ENCODE measurements at regions not wholly inside any gene's neighbourhood (a gene's known extent, or its start where the extent isn't known, plus 50 kb on each side); places are given as distances from the start of the nearest gene placed in this dataset.

DNA sequence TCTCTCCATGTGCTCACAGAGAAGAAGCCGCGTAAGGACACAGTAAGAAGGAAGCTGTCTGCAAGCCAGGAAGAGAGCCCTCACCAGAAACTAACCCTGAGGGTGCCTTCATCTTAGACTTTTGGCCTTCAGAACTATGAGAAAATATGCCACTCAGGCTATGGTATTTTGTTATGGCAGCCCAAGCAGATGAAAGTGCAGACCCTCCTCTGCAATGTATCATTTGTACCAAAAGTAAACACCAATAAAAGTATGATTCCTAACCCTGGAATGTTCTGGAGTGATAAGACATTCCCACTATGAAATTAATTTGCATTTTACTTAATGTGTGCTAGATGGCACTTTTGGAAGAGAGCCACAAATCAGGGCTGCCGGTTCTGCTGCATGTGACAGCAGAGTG is 594.3 kb downstream of the UTRN start:
- DNase-seq (ENCODE audit: low read depth, low spot score): no peak

DNA sequence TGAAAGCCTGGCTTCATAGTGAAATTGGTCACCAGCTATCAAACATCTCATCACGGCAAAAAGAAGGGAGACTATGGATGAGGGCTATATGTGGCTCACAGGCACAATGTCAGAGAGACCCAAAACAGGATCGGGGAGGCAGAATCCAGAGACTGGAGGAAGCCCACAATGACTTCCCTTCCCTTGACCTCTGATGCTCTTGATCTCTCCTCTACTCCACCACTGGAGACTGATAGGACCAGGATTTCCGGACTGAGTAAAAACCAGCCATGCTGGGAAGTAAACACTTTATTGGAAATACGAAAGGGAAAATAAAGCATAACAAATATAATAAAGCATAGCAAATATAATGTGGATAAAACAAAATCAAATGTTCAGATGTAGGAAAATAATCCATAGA is 597.3 kb downstream of the UTRN start:
- no peak for DNase-seq (ENCODE audit: low read depth, low spot score)

DNA sequence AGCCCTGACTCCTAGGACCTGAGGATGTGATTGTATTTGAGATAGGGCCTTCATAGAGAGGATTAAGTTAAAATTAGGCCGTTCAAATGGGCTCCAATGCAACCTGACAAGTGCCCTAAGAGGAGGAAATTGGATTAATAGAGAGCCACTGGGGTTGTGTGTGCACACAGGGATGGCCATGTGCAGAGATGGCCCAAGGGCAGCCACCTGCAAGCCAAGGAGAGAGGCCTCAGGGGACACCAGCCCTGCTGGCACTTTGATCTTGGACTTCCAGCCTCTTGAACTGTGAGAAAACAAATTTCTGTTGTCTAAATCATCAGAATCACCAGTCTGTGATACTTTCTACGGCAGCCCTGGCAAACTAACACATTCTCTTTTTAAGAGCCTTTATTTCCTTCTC is 598.8 kb downstream of the UTRN start:
- no peak for DNase-seq (ENCODE audit: low read depth, low spot score)

DNA sequence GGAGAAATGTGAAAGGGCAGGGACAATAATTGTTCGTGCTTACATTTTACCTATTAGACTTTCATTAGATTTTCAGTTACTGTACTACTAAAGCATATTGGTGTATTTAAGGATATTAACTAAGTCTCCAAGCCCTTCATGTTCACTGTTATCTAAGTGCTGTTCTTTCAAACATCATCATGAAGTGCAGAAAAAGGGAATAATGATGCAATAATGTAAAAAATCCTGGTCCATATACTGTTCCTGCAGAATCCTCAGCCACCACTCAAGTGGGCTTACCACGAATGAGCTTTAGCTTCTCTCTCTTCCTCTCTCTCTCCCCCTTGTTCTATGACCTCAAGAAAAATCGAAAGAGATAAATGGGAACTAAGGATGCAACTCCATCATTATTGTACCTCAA is 600.7 kb downstream of the UTRN start:
- DNase-seq (ENCODE audit: low read depth, low spot score): no peak

DNA sequence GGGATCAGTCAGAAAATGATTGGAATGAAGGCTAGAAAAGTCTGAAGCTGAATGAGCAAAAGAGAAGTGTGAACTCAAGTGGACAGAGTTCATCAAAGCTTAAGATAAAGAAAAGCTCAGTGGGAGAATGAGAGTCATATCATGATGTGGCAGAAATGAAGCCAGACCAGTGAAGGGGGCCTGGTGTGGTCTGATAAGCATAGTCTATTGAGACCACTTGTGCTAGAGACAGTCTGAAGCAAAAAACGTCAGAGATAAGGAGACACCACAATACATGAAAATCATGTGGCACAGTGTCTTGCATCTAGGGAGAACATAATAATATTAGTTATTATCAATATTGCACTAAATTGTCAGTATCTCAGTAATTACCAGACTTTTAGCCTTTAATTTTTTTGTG is 601.5 kb downstream of the UTRN start:
- no peak for DNase-seq (ENCODE audit: low read depth, low spot score)

DNA sequence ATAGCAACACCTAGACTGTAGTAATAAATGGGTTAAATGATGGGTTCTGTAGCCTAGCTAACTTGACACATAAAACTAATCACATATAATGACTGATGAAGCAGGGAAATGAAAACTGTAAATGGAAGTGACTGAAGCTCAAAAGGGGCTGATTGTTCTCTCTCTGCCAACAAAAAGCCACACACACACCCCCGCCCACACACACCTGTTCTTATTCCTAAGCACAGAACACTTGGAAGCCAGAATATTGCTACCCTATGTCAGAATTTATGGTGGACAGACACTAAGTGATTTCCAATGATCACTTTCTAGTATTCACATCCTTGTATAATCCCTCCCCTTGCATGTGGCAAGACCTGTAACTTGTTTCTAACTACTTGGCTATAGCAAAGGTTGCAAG is 603.5 kb downstream of the UTRN start:
- DNase-seq (ENCODE audit: low read depth, low spot score): no peak

DNA sequence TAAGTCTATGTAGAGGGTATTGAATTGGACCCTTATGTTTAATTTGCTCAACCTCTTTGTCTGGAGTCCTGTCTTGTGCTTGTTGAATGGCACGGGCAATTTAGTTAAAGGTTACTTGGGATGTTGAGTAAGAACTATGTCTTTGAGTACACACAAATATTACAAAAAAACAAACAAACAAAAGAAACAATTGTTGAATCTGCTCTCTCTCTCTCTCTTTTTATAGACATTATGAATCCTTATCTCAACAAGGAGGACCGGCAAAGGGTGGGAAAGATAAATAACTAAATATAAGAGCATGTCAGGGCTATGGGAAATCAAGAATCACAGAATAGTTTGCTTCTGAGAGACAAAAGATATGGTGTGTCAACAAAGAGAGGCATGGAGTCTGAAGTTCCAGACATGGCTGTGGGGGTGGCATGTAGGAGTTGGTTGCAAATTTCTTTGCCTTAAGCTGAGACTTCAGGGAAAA is 608.6 kb downstream of the UTRN start:
- DNase-seq (ENCODE audit: low read depth, low spot score): no peak

DNA sequence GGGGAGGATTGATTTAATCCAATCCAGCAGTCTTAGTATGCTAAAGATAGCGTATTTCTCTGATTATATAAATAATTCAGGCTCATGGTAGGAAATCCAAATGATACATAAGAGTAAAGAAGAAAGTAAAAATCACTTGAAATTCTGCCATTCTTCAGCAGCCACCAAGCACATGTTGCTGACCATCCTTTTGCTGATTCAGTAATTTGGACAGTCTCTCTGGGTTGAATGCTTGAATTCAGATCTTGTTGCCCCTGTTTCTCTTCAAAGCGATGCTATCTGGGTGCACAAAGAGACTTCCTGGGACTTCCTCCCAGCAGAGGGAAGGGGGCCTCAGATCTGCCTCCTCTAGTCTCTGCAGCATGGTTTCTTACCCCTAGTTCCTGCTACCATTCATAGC is 609.1 kb downstream of the UTRN start:
- DNase-seq (ENCODE audit: low read depth, low spot score): no peak

DNA sequence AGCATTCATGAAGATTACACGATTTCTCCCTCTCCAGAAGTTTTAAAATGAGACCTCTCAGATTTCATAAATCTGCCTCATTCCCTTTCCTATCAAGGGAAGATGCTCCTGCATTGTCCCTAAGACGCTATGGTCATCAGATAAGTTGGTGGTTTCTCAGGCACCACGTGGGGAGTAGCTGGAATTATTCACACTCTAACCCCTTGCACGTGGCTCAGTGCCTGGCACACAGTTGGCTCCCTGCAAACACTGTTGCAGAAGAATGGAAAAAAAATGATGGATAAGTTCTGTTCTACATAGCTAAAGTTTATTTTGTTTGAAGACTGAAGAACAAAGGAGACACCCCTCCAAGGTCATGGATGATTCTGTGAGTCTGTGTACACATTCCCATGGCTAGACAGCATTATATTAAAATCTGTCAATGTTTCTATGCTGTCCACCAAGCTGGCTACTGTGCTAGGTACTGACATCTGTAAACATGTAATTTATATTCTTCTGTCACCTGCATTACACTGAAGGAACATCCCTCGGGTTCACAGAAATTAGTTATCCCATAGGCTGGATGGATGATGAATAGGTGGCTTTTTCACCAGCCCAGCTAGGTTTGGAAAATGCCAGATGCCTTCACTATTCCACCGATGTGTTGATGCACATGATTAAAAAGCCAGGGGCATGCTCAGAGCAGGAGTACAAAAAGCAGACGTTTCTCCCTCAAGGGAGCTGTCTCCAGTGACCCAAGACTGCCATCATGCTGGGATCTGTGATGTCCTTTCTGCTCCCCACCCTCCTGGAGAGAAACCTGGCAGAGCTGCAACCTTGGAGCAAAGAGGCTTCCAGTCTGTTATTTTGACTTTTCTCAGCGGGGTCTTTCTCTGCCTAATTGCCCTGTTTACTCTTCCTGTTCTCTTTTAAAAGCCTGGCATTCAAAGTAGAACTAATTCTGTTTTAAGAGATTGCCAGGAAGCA is 610.5 kb downstream of the UTRN start:
- no peak for DNase-seq (ENCODE audit: low read depth, low spot score)

DNA sequence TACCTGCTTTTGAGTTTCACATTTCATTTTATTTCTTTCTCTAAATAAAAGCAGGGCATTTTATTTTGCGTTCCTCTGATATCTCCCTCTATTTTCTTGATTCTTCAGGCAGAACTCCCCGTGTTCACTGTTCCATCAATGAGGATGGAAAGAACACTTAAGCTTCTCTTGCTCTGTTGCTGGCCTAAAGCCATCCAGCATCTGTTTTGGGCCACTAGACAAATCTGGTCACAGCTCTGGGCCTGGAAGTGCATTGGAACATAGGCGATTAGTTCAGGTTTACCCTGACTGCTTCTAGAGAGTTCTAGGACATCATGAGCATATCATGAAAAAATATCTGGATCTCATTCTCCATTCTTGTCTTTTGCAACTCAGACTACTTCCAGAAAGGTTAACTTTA is 611.2 kb downstream of the UTRN start:
- DNase-seq (ENCODE audit: low read depth, low spot score): no peak

DNA sequence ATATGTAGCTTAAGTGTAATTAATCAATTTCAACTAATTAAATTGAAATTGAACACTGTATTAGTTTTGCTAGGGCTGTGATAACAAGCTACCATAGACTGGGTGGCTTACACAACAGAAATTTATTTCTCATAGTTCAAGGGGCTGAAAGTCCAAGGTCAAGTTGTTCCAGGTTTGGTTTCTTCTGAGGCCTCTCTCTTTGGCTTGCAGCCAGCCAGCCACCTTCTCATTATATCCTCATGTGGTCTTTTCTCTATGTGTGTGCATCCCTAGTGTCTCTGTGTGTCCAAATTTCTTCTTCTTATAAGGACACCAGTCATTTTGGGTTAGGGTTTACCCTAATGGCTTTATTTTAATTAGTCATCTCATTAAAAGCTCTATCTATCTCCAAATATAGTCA is 611.7 kb downstream of the UTRN start:
- DNase-seq (ENCODE audit: low read depth, low spot score): no peak

DNA sequence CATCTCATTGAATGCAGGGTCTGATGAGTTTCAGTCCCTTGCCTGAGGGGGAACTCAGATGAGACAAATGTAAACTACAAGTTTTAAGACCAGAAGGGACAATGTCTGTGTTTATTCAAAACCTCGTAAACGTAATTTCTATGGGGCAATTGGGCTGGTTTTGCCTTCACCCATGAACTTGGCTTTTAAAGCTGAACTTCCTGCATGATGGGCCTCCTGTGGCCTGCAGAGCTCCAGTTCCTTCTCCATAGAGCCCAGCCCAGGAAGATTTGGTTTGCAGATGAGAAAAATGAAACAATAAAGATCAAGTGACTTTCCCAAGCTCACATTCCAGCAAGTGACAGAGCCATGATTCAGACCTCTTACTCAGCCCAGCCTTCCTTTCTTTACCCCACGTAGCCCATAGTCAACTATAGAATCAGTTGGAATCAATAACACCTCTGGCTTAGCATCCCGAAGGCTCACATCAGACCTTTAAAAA is 612.3 kb downstream of the UTRN start:
- no peak for DNase-seq (ENCODE audit: low read depth, low spot score)

DNA sequence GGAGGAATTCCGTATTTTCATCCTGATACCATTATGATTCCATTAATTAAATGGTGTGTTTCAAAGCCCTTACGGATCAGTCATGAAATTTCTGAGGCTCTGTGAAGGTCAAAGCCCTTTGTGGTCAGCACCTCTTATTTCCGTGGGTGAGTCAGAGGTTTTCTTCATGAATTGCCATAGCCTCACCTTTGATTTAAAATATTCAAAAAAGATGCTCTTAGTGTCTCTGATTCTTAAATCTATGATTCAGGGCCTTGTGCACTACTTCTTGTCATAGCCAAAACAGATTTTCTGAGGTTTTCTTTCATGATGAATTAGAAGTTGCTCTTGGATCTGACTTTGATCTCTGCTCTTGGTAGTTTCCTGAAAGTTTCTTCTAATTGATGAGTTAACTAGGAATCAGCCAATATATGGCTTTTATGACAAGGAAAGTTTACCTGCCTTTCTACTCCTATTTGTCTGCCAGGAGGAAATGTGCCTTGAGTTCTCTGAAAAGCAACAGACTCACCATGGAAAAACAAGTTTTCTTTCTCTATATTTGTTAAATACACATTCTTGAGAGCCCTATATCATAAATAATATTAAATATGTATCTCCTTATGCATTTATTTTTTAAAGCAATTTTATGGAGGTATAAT is 613.0 kb downstream of the UTRN start:
- DNase-seq (ENCODE audit: low read depth, low spot score): no peak

DNA sequence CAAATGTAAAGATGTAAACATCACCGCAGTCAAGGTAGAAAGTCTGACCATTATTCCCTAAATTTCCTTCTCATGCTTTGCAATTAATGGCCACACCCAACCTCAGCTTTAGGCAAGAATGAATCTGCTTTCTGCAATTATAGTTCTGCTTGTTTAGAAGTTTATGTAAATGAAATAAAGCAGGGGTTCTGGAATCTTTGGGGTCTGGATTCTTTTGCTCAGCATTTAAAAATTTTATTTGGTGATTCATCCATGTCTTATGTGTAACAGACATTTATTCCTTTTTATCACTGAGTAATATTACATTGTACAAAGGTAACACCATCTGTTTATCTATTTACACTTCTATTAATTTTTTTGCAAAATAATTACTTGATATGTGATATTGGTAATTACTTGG is 613.6 kb downstream of the UTRN start:
- no peak for DNase-seq (ENCODE audit: low read depth, low spot score)

DNA sequence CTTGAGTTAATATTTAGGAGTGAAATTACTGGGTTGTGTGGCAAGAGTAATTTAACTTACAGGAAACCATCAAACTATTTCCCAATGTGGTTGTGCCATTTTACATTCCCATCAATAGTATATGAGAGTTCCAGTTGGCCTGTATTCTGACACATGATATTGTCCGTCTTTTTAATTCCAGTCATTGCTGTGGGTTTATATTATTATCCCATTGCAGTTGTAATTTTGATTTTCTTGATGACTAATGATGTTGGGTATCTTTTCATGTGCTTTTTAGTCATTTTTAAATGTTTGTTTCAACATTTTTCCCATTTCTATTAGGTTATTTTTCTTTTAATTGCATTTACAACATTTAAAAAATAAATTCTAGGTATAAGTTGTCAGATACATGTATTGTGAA is 614.0 kb downstream of the UTRN start:
- no peak for DNase-seq (ENCODE audit: low read depth, low spot score)

DNA sequence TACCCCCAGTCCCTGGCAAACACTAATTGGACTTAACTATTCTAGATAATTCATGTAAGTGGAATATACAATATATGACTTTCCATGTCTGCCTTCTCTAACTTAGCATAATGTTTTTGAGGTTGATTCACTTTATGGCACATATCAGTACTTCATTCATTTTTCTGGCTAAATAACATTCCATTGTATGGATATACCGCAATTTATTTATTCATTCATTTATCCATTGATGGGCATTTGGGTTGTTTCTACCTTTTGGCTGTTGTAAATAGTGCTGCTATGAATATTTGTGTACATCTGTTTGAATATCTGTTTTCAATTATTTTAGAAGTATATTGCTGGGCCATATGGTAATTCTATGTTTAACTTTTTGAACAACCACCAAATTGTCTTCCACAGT is 616.3 kb downstream of the UTRN start:
- no peak for DNase-seq (ENCODE audit: low read depth, low spot score)

DNA sequence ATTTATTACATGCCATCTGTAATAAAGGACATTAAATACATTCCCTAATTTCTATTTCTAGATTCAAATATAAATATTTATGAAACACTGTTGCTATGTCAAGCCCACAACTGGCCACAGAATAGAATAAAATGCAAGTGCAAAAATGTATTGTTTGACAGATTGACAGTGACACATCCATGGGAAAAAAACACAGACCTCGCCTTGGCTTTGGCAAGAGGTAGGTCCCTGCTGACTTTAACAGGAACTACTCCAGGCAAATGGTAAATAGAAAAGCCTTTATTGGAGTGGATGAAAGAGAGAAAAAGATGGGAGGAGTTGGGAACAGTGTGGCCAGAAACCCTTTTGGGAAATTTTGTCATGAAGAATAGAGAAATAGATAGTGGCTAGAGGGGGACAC is 622.9 kb downstream of the UTRN start:
- DNase-seq (ENCODE audit: low read depth, low spot score): no peak

DNA sequence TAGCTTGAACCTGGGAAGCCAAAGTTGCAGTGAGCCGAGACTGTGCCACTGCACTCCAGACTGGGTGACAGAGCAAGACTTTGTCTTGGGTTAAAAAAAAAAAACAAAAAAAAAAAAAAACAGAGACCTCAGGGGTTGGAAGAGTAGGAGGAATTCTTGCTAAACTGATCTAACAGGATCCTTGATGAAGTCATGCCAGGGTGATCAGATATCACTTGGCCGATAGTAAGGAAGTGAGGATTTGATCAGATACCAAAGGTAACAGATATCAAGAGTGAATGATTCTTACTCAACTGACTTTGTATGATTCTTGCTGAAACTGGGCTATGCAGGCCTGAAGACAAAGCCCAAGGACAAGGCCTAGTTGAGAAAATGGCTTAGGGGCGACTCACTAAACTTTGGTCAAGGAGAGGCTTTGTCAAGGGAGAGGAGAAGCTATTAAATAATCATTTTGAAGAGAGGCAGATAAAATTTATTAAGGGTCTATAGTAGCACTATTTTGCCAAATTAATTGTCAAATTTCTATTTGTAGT is 624.7 kb downstream of the UTRN start:
- no peak for DNase-seq (ENCODE audit: low read depth, low spot score)

DNA sequence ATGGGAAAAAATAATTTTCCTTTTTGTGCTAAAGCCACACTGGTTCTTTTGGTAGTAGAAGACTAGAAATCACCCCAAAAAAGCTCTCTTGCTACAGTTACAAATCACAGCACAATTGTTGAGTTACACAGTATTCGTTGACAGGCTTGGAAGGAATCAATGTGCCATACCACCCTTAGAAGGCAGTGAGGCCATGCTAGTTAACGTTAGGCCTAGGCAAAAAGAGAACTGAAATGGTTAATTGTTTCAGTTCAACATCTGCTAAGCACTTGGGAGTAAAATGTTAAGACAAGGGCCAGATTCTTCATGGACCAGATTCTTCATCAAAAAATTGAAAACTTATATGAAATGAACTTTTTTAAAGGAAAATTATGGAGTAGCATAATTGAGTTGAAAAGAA is 626.2 kb downstream of the UTRN start:
- no peak for DNase-seq (ENCODE audit: low read depth, low spot score)

DNA sequence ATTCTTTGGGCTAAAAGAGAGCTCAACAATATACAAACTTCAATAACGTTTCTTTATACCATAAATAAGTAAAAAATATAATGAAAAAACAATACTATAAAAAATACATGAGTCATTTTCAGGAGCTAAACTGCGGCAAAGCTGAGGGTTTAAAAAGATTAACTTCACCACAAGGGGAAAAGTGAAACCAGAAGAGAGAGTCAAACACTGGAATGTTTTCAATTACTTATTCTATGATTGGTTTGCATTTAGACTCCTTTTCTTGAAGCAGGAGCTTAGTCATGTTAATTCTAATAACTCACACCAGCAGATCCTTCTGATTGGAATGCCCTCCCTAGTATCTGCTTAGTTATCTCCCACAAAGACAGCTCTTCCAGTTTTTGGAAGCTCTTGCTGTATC is 627.3 kb downstream of the UTRN start:
- DNase-seq (ENCODE audit: low read depth, low spot score): no peak

DNA sequence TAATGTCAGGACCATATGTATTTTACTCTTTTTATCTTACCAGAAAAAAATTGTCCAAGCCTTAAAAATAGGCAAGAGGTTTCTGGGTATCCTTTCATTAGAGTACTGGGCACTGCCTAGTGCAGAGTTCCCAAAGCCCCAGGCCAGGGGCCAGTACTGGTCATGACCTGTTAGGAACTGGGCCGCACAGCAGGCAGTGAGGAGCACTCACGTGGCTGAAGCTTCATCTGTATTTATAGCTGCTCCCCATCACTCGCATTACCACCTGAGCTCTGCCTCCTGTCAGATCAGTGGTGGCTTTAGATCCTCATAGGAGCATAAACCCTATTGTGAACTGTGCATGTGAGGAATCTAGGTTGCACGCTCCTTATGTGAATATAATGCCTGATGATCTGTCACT is 632.9 kb downstream of the UTRN start:
- DNase-seq (ENCODE audit: low read depth, low spot score): no peak

DNA sequence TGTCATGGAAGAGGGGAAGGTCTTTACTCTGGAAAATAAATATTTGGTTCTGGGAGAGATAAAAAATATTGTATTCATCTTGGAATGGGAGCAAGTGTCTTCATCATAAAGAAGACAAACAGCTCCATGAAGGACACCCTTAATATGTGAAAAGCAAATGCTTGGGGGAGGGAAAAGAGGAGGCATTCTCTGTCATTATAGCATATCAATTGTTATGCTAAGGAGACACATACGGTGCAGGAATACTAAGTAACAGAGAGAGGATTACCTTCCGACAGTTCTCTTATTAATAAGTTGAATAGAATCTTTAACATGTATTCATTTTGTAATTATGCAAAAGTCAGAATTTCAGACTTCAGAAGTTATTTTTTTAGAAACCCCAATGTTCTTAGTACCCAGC is 634.4 kb downstream of the UTRN start:
- DNase-seq (ENCODE audit: low read depth, low spot score): no peak
